ENCODE measurements at regions not wholly inside any gene's neighbourhood (a gene's known extent, or its start where the extent isn't known, plus 50 kb on each side); places are given as distances from the start of the nearest gene placed in this dataset.
"Not testable (repeated sequence)": the region's sequence is repeated elsewhere in the genome, so short reads cannot be mapped to it uniquely, and the experiment has no call there.

DNA sequence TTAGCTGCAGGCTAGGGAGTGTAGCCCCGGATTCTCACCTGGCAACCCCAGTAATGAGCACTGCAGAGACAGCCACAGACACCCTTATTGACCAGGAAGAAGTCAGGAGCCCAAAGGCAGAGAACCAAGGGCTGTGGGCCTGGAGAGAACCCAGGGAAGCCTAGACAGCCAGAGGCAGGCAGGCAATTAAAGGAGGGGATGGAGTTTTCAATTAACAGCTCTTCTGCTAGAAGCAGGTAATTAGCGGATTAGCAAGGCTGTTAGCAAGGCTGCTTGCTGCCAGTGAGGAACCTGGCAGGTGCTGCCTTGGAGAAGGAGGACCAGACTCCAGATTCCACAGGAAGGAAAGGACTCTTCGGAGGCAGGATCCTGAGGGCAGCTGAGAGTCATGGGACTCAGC lies 176.1 kb downstream of the TRIM43 start:
- not testable (repeated sequence) for DNase-seq

DNA sequence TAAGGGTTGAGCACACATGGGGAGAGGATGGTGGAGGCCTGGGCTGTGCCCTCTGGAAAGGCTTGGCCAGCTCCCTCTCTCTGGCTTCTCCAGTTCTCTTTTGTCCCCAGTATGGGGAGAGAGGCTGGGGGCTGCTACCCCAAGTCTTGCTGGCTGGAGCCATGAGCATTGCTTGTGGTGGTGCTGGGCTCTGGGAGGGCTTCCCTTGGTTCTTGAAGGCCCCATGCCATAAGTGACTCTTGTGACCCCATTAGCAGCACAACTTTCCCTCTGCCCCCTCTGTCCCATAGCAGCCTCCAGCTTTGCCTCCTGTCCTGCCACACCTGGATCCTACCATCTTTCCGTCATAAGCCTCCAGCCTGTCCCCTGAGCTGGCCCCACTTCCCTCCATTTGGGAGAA lies 177.5 kb downstream of the TRIM43 start:
- not testable (repeated sequence) for DNase-seq

DNA sequence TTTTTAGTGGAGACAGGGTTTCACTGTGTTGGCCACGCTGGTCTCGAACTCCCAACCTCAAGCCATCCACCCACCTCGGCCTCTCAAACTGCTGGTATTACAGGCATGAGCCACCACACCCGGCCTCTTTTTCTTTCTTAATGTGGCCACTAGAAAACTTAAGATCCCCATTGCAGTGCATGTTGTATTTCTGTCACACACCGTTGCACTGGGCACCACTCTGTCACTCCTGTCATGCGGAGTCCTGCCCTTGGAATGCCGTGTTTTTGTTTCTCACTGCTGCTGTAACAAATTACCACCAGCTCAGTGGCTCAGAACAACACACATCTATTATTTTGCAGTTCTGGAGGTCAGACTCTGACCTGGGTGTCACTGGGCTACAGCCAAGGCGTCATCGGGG lies 178.9 kb downstream of the TRIM43 start:
- DNase-seq, result not testable (repeated sequence)

DNA sequence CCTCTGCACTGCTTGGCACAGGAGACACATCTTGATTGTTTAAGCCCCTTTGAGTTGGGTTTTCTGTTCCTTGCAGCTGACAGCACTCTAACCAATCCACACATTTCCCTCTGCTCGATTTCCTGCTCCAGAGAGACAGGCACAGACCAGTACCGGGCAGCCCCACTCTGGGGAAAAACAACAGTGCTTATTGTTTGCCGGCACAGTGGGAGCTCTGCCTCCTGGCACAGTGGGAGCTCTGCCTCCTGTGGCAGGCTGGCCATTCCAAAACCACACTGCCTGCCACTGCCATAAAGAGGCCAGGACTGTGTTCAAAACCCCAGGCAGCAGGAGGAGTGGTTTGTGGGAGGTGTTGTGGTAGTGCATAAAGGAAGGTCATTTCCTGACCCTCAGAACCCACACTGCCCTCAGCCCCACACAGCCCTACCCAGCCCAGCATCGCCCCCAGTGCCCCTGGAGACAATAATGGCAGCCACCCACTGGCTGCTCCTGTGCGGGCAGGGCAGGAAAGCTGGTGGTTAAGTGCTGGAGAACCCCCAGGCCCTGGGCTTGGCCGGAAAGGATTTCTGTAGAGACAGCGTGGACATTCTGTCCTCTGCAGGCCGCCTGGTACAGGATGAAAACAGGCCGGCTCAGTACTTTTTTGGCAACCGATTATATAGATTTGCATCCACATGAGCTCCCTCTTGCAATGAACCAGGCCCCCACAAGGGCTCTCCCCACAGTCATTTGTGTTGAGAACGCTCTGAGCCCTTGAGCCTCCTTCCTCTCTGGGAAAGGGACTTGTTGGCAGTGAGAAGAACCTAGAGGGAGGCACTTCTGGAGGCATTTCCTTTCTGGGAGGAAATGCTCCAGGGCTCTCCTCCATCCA lies 182.8 kb downstream of the TRIM43 start:
- DNase-seq, result not testable (repeated sequence)

DNA sequence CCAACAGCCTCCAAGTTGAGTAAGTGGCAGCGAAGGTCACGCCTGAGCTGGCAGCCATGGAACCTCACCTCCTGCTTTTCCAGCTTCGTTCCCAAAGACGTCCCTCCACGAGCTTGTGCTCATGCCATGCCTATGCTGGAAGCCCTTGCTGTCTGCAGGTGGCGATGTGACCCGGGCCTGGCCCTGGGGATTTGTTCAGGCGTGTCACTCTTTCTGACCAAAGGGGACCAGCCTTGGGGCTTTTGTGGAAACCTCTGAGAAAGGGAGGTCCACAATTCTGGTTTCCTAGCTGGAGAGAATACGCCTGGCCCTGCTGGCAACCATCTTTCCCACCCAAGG lies 183.4 kb downstream of the TRIM43 start:
- not testable (repeated sequence) for DNase-seq

Measured in fibroblast of upper back skin (primary cell).